CD4-positive, alpha-beta T cell treated with Interleukin-6 for 4 hours (primary cell): ENCODE measurements at regions not wholly inside any gene's neighbourhood (a gene's known extent, or its start where the extent isn't known, plus 50 kb on each side); places are given as distances from the start of the nearest gene placed in this dataset.
"Not testable (repeated sequence)": the region's sequence is repeated elsewhere in the genome, so short reads cannot be mapped to it uniquely, and the experiment has no call there.

Source experiments
- DNase-seq: peaks from one replicate; pipeline ENCODE4 v3.0.0-alpha.2; 2020; ENCODE audit warnings: mixed read lengths

- no peak for DNase-seq
These were observed 385.1 kb downstream of the TCERG1L start for GRCh38 chr10:130926442-130926841.

DNA sequence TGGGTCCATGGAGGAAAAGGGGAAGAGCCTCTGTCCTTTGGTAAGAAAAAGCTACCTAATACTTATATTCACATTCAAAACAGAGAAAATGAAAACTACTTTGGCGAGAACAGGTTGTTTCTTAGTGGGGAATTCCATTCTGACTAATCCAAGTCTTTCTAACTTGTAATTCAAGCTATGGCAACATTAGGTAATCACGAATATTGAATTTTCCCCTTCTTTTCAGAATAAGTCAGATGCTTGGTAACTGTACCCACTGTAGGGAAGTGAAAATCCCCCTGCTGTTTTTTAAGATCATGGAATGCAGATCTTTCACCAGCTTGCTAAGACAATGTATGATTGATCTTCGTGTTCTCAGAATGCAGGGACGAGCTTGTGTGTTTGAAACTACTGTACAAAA, 384.4 kb downstream of the TCERG1L start:
- no peak for DNase-seq

DNA sequence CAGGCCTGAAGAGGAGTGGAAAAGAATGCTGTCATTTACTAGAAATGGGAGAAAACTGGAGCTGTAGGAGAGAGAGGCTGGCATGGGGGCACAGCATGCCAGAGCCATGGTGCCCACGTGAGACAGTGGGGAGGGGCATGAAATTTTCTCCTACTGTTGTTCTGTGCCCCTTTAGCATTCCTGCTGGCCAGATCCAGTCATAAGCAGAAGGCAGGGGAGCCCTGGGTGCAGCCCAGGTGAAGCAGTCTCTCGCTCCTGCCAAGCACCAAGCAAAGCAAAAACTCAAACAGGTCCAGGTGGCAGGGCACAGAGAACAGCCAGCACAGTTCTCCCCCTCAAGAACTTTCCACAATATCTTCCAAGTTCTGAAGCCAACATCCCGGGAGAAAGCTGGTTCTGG, 383.2 kb downstream of the TCERG1L start:
- DNase-seq = no peak

DNA sequence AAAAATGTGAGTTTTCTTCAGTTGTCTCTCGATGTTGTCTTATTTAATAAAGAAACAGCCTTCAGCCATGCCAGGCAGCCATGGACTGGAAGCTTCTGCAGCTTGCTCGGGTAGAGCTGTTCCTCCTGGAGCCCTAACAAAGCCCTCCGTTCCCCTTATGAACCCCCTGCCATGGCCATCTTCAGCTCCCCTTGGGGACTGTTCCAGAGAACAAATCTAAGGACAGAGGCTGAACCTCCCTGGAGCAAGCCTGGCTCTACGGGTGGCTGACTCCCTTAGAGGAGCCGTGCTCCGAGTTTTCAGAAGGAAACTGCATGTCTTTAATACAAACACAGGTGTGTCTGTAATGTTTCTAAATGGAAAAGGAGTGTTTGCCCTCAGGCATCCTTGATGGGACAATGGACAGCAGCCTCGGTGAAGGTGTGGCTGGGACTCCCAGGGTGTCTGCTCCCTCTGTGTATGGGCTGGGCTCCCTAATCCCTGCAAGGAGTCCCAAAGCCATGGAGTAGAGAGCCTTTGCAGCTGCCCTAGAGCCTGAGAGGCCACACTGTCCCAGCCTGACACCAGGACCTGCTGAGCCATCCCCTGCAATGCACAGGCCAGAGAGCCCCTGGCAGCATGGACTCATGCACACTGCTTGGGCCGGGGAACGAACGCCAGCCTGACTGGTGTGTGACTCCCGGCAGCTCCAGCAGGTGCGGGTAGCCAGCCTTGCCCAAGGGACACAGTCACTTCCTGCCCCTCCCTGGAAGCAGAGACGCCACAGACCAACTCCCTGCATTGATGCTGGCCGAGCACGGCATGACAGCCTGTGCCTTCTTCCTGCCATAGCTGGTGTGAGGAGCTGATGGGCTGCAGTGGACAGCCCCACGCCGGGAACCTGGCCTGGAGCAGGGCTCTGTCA, 381.8 kb downstream of the TCERG1L start:
- DNase-seq = no peak

GRCh38 chr10:130930821-130931220, 380.7 kb downstream of the TCERG1L start:
- no peak for DNase-seq

DNA sequence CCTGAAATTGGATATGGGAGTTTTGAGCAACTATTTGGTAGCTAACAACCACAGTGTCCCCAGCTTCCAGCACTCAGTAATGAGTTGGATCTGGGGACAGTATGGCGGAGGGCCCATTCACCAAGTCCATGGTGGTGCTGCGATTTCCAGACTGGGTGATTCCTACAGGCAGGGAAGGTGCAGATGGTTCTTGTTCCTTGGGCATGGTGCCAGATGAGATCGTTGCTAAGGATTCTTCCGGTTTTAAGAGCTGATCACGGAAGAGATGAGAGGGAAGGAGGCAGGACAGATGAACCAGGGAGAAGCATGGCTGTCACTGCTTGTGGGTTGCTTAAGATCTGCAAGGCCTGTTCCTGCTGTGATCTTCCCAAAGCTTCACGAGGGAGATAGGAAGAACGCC, 380.3 kb downstream of the TCERG1L start:
- no peak for DNase-seq

GRCh38 chr10:130932326-130933007, 379.1 kb downstream of the TCERG1L start:
- no peak for DNase-seq

DNA sequence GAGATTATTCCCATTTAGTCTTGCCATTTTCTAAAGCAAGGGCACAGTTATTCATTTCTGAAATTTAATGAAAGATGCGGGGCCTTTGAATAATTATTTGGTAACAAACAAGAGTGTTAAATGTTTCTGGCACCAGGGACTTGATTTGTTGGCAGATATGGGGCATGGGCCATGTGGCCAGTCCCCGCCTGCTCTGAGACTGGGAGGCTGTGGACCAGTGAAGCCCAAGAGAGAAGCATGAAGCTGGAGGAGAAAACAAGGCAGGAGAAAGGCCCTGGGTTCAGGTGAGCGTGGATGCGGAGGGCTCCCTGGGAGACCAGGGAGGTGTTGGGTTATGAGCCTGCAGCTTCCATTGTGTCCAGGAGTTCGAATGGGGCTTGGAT, 378.5 kb downstream of the TCERG1L start:
- no peak for DNase-seq

GRCh38 chr10:130934293-130935127, 377.0 kb downstream of the TCERG1L start:
- DNase-seq = no peak

DNA sequence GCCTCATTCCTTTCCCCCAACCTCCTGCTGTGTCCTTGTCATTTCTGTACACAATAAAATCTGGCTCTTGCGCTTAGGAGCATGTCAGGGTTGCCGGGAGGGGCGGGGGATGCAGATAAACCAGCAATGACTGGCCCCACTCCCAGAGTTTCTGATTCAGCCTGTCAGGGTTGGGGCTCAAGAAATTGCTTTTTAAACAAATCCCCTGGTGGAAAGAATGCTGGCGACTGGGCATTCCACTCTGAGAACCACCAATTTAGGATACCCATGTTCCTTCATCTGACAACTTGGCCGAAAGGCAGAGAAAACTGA, 376.4 kb downstream of the TCERG1L start:
- no peak for DNase-seq

DNA sequence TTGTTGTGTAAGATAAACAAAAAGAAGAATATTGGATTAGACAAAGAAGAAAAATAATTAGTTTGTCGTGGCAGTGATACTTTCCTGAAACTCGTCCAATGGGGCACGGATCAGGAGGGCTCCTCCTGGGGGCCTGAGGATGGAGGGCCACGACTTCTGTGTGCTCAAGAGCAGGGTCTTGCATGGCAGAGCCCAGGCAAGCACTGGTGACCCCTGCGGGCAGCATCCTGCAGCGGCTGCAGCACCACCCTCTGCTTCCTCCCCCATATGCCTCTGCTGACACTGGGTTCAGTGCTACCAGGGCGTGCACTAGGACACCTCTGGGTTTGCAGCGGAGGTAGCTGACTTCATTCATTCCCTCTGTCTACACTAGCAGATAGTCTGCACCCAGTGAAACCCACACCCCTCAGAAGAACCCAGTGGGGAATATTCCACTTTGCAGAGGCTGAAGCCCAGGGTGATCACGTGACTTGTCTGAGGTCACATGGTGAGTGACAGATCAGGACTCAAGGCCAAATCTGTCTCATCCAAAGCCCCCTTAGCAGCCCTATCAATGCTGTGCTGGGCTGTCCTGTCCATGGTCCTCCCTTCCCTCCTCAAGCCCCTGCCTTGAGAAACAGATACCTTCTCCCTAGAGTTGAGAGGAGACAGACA, 375.5 kb downstream of the TCERG1L start:
- no peak for DNase-seq

DNA sequence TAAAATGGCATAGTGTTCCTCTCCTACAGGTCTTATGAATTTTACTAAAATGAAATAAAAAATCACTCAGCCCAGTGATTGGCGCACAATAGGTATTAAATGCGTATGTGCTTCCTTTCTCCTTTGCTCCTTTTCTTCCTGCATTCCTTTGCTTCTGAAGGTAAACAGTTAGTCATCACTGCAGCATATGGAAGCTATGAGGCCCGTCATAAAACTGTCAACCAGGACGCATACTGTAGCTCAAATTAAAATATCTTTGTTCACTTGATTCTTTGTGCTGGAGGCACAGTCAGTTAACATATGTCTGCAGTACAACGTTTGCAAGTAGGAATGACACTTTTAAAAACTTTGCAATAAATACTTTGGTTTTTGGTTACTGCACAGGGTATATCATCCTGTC, 374.7 kb downstream of the TCERG1L start:
- no peak for DNase-seq

GRCh38 chr10:130938051-130938450, 373.5 kb downstream of the TCERG1L start:
- DNase-seq = no peak

- not testable (repeated sequence) for DNase-seq
These were observed 372.6 kb downstream of the TCERG1L start for GRCh38 chr10:130938891-130939290.

DNA sequence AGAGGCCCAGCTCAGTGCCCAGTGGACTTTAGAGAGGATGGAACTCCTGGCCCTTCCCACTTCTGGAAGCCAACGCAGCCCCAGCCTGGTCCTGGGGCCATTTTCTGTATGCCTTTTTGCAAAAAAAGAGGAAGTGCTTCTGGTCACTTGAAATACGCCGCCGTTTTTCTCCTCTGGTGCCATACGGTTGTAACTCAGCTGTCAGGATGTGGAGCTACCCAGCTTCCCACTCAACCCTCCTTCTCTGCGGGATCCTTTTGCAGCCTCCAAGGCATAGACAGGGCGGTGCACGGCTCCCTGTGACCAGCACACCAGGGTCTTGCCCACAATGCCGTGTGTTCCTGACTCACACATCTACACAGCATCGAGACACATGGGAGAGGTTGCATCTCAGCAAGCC, 369.6 kb downstream of the TCERG1L start:
- DNase-seq = no peak

DNA sequence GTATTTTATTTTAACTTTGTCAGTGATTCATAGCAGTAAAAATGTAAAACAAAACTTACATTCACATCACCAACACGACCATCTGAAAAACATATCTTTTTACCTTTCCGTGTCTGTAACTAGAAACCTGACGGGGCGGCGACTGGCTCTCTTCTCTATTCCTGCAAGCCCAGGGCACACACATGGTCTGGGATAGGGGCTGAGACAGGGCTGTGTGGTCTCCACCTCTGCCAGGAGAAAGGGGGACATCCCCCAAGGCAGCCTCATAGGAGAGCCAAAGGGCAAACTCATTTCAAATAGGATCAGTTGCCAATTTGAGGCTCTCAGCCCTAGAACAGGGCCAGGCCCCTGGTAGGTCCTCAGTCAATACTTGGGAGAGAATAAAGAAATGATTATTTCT, 359.4 kb downstream of the TCERG1L start:
- no peak for DNase-seq

DNA sequence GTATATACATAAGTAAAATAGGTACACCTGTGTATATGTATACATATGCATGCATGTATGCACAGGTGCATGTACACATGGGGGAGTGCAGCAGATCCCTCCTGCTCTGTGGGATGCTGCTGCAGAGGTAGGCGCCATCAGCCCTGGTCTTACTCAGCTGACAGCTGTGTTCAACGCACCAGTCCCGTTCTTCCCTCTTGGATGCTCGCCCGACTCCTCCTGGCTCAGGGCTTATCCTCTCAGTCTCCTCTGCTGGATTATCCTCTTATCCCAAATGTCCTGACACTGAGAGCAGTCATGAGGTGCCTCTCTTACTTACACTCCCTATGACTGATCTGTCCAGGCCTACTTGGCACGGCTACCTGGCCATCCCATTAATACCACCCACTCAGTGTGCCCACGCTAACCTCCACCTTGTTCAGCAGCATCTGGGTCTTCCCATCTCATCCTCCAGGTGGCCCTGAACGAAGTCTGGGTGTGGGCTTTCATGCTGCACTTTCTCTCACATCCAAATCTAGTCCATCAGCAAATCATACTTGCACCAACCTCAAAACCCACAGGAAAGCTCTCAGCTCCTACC, 357.1 kb downstream of the TCERG1L start:
- no peak for DNase-seq

DNA sequence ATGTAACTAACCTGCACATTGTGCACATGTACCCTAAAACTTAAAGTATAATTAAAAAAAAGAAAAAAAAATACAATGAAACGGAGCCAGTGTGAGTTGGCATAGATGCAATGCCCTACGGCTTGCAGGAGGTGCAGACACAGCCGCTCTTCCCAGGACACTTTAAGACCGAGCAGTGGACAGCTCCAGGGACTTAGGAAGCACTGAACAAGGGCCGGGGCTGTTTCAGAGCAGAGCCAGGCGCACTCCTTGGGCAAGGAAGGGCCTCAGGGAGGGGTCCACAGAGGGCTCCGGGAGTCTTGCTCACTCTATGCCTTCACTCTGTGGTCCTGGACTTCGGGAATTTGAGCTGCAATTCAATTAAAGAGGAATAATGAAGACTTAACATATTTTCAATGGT, 355.3 kb downstream of the TCERG1L start:
- DNase-seq = no peak

GRCh38 chr10:130957423-130957822, 354.1 kb downstream of the TCERG1L start:
- no peak for DNase-seq

DNA sequence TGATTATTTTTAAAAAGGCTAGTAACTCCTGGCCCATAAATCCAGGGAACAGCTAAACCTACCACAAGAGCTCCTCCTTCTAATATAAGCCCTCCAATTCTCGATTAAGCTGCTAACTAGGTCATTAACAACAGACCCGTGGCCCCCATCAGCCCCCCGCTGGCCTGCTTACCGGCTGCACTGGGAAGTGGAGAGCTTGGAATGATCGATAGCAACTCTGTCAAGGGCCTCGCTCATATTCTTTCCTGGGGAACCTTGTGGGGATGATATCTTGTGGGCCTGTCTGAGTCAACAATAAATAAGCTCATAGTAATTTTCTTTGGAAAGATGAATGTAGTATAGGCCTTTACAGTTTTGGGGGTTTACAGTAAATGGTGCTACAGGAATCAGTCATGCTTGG, 353.5 kb downstream of the TCERG1L start:
- no peak for DNase-seq

DNA sequence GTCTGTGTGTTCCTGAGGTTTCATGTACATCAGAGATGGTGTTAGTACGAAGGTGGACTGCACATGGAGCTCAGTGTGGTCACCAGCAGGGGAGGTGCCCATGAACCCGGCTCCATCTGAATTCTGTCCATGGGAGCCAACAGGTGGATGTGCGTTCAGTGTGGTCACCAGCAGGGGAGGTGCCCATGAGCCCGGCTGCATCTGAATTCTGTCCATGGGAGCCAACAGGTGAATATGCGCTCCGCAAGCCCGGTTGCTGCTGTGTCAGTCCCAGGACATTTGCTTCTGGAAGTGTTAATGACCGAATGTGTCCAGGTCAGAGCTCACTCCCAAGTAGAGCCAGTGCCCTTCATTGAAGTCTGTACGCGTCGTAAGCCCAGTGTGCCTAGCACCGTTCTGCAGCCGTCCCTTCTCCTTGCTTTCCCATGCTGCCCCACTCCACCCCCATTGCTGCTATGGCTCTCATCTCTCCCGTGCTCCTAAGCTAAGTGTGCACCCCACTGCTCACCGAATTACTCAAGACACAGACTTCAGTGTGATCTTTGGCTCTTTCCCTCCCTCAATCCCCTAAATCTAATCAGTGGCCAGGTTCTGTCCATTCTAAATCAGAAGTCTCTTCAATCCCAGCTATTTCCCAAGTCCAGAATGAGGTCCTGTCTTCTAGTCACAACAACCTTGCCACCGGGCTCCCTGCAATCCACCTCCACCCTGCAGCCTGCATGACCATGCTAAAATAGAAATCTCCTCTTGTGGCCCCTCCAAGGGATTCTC, 352.4 kb downstream of the TCERG1L start:
- DNase-seq = no peak

- DNase-seq = no peak
These were observed 351.7 kb downstream of the TCERG1L start for GRCh38 chr10:130959752-130960195.
